AG09309 (cell line): ENCODE measurements at regions not wholly inside any gene's neighbourhood (a gene's known extent, or its start where the extent isn't known, plus 50 kb on each side); places are given as distances from the start of the nearest gene placed in this dataset.

Experiments used
- DNase-seq: peaks from one replicate; pipeline ENCODE4 v3.0.0-alpha.2; 2010; ENCODE audit warnings: low read depth
- H3K4me3 ChIP-seq: 2 replicates; pipeline ENCODE4 v1.5.1; 2011; ENCODE audit warnings: mild to moderate bottlenecking, low read depth, low read length, moderate library complexity; ENCODE audit not compliant: control insufficient read depth
- TF ChIP-seq, protein P1 (sequence below): IDR thresholded peaks from 2 replicates; pipeline ENCODE4 v1.5.1; 2011; ENCODE audit warnings: mild to moderate bottlenecking, low read depth, low read length, inconsistent platforms; ENCODE audit not compliant: insufficient read depth, control insufficient read depth; ENCODE audit errors: missing control alignments

GRCh38 chr15:69828181-69828828 is 269.4 kb downstream of the TLE3 start:
- no peak overlapping the region for H3K4me3 ChIP-seq
- no peak for DNase-seq
- TF ChIP-seq, protein P1, sequence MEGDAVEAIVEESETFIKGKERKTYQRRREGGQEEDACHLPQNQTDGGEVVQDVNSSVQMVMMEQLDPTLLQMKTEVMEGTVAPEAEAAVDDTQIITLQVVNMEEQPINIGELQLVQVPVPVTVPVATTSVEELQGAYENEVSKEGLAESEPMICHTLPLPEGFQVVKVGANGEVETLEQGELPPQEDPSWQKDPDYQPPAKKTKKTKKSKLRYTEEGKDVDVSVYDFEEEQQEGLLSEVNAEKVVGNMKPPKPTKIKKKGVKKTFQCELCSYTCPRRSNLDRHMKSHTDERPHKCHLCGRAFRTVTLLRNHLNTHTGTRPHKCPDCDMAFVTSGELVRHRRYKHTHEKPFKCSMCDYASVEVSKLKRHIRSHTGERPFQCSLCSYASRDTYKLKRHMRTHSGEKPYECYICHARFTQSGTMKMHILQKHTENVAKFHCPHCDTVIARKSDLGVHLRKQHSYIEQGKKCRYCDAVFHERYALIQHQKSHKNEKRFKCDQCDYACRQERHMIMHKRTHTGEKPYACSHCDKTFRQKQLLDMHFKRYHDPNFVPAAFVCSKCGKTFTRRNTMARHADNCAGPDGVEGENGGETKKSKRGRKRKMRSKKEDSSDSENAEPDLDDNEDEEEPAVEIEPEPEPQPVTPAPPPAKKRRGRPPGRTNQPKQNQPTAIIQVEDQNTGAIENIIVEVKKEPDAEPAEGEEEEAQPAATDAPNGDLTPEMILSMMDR: no peak

GRCh38 chr15:69829974-69830373 is 267.7 kb downstream of the TLE3 start:
- DNase-seq: no peak
- TF ChIP-seq, protein P1: no peak
- no peak overlapping the region for H3K4me3 ChIP-seq

DNA sequence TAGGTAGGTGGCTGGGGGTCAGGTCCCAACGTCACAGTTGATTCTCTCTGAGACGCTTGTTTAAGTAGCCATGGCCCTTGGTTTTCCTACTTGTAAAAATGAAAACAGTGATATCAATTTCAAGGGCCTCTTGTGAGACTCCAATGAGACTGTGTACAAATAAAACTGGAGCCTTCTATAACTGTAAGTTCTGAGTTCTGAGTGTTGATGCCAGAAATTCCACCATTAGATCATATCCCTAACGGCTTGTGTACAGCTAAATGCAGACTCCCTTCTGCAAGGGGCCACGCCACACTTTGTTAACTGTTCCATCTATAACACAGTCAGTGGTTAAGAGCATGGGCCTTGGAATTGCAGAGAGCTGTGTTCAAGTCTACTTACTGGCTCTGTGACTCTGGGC is 267.3 kb downstream of the TLE3 start:
- H3K4me3 ChIP-seq: no peak overlapping the region
- no peak for DNase-seq
- TF ChIP-seq, protein P1: no peak

GRCh38 chr15:69830876-69831275 is 266.8 kb downstream of the TLE3 start:
- no peak for DNase-seq
- no peak overlapping the region for H3K4me3 ChIP-seq
- TF ChIP-seq, protein P1: no peak

GRCh38 chr15:69834267-69834666 is 263.4 kb downstream of the TLE3 start:
- no peak overlapping the region for H3K4me3 ChIP-seq
- DNase-seq: no peak
- TF ChIP-seq, protein P1: no peak

DNA sequence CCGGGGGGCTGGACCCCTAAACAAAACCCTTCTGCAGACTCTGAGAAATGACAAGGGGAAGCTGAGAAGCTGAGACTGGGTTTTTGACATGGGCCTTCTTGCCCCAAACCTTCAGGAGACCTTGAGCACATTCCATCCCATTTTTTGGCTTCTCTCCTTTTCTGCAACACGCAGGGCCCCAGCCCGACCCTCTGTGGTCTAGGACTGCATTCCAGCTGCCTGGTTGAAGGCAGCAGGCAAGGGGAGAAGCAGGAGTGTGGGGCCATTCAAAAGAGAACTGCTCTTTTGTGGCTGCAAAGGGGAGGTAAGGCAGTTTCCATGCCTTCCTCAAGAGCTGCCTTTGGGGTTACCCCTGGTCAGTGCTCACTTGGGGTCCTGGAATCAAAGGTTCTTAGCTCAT is 263.0 kb downstream of the TLE3 start:
- TF ChIP-seq, protein P1: no peak
- no peak for DNase-seq
- H3K4me3 ChIP-seq: no peak overlapping the region
